Esophagus muscularis mucosa (tissue), 3 donors: ENCODE measurements at regions not wholly inside any gene's neighbourhood (a gene's known extent, or its start where the extent isn't known, plus 50 kb on each side); places are given as distances from the start of the nearest gene placed in this dataset.

Source experiments
- POLR2A ChIP-seq: fragments of 450-650 bp; IDR thresholded peaks from one replicate; pipeline ENCODE4 v1.6.1; 2017; ENCODE audit warnings: antibody characterized with exemption, moderate library complexity, mild to moderate bottlenecking, low read depth
- TF ChIP-seq, protein P1 (sequence below), 3 experiments: fragments of 200-600 bp in 2 of 3; fragments of 450-650 bp in 1 of 3; sonication (generic) in 2 of 3; IDR thresholded peaks; one replicate each; pipeline ENCODE4 v1.5.1; 2017 to 2019; ENCODE audit warnings: antibody characterized with exemption in 3 of 3, mild to moderate bottlenecking in 2 of 3, moderate library complexity in 1 of 3

DNA sequence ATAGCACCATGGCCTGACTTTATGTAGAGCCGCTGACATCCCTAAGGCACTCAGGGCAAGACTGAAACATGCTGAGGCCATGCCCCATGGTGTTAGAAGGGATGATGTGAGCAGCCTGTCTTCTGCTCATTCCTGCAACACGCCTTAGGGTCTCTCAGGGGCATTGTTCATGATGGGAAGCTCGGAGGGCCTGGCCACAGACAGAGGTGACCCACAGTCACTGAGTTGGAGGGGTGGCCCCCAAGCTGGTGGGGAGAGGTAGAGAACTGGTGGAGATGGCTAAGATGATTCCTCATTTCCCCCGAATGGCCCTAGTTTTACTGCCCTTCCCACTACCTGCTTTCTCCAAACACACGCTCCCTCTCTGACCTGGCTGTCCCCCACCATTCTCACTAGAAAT lies 135.2 kb downstream of the BARX1 start:
- TF ChIP-seq, protein P1, sequence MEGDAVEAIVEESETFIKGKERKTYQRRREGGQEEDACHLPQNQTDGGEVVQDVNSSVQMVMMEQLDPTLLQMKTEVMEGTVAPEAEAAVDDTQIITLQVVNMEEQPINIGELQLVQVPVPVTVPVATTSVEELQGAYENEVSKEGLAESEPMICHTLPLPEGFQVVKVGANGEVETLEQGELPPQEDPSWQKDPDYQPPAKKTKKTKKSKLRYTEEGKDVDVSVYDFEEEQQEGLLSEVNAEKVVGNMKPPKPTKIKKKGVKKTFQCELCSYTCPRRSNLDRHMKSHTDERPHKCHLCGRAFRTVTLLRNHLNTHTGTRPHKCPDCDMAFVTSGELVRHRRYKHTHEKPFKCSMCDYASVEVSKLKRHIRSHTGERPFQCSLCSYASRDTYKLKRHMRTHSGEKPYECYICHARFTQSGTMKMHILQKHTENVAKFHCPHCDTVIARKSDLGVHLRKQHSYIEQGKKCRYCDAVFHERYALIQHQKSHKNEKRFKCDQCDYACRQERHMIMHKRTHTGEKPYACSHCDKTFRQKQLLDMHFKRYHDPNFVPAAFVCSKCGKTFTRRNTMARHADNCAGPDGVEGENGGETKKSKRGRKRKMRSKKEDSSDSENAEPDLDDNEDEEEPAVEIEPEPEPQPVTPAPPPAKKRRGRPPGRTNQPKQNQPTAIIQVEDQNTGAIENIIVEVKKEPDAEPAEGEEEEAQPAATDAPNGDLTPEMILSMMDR (IDR thresholded peaks at IDR 0.05): no peak
- TF ChIP-seq POLR2A: no peak
